Caco-2 (cell line): ENCODE measurements at regions not wholly inside any gene's neighbourhood (a gene's known extent, or its start where the extent isn't known, plus 50 kb on each side); places are given as distances from the start of the nearest gene placed in this dataset.

Experiments
- BruUV-seq: library from RNA; stranded (reverse); fragments of 400-500 nt; replicated peaks from 2 replicates; lab custom pipeline; 2021; lab: Mats Ljungman, UMichigan
- CTCF ChIA-PET: fragments of 300-600 bp; sonication (Branson Sonifier 250); formaldehyde crosslinking; loops from one replicate; lab custom pipeline; 2022; ENCODE audit warnings: antibody characterized with exemption; lab: Charles Lee
- POLR2A ChIA-PET: fragments of 300-600 bp; sonication (Branson Sonifier 250); formaldehyde crosslinking; loops from one replicate; lab custom pipeline; 2022; ENCODE audit warnings: antibody characterized with exemption; lab: Charles Lee
- DNase-seq, 2 experiments: peaks; one replicate each; pipeline versions ENCODE4 v3.0.0 to v3.0.0-alpha.2; 2020 to 2022
- H3K27me3 ChIP-seq: replicated peaks from 2 replicates; pipeline ENCODE4 v1.6.0; 2011; ENCODE audit warnings: low read length; ENCODE audit not compliant: control insufficient read depth, insufficient read depth
- H3K36me3 ChIP-seq: 2 replicates; pipeline ENCODE4 v1.5.1; 2011; ENCODE audit warnings: low read length; ENCODE audit not compliant: control insufficient read depth, insufficient read depth
- H3K4me1 ChIP-seq: fragments of 250-450 bp; sonication (Bioruptor Pico); 2 replicates; pipeline ENCODE4 v1.5.1; 2020; ENCODE audit warnings: mild to moderate bottlenecking
- H3K4me3 ChIP-seq: 2 replicates; pipeline ENCODE4 v1.5.1; 2011; ENCODE audit warnings: low read depth, mild to moderate bottlenecking, control low read depth, low read length
- H3K9me3 ChIP-seq: fragments of 250-450 bp; sonication (Bioruptor Pico); 2 replicates; pipeline ENCODE4 v1.5.1; 2020; ENCODE audit warnings: mild to moderate bottlenecking, moderate library complexity
- H3K27ac Mint-ChIP-seq: one replicate; pipeline ENCODE4 v1.8.0; 2022; ENCODE audit warnings: mixed read lengths; ENCODE audit not compliant: unreplicated experiment
- H3K27me3 Mint-ChIP-seq: one replicate; pipeline ENCODE4 v1.8.0; 2022; ENCODE audit warnings: mixed read lengths; ENCODE audit not compliant: insufficient read depth, unreplicated experiment
- H3K36me3 Mint-ChIP-seq: one replicate; pipeline ENCODE4 v1.8.0; 2022; ENCODE audit warnings: mild to moderate bottlenecking, mixed read lengths; ENCODE audit not compliant: insufficient read depth, unreplicated experiment
- H3K4me1 Mint-ChIP-seq: one replicate; pipeline ENCODE4 v1.8.0; 2022; ENCODE audit warnings: low read depth, mixed read lengths; ENCODE audit not compliant: unreplicated experiment
- H3K4me3 Mint-ChIP-seq: one replicate; pipeline ENCODE4 v1.8.0; 2022; ENCODE audit warnings: mild to moderate bottlenecking, moderate library complexity, mixed read lengths; ENCODE audit not compliant: unreplicated experiment
- H3K9me3 Mint-ChIP-seq: one replicate; pipeline ENCODE4 v1.8.0; 2022; ENCODE audit warnings: mixed read lengths; ENCODE audit not compliant: unreplicated experiment
- CTCF ChIP-seq, 2 experiments: fragments of 200-600 bp in 1 of 2; IDR thresholded peaks; 1 replicate in 1 of 2; 2 replicates in 1 of 2; pipeline versions ENCODE4 v1.5.1 to v1.8.0; 2011 to 2022; ENCODE audit warnings: antibody characterized with exemption in 1 of 2, control low read depth in 1 of 2, inconsistent platforms in 1 of 2, low read depth in 1 of 2, low read length in 1 of 2, mild to moderate bottlenecking in 1 of 2, moderate library complexity in 1 of 2; ENCODE audit not compliant: insufficient read depth in 1 of 2, severe bottlenecking in 1 of 2, unreplicated experiment in 1 of 2
- intact Hi-C: fragments of 100-400 bp; cut with micrococcal nuclease; formaldehyde crosslinking; loops from one replicate; pipeline ENCODE4 v1.10.0; 2022; ENCODE audit not compliant: unreplicated experiment

DNA sequence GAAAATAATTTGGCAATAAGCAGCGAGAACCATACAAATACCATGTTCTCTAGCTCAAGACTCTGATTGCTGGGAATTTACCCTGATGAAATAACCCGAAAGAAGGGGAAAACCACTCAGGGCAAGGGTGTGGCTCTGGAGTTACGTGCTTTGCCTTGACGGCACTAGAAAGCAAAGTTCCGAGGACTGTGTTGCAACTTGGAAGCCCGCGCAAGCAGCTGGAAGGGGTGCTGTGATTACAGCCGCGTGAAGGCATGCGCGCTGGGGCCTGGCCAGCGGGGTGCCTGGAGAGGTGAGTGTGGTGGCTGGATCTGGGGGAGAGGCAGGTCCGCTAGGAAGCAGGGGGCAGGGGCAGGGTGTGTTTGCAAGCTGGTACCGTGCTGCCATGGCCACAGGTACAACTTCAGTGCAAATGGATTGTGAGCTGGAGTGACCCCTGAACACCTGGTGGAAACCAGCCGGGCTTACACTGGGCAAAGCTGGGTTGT is 52.6 kb upstream of the CNOT6 start:
- CTCF ChIA-PET, result no interaction called here
- 0 out of 2 replicates have a peak, but pooled peaks cover 6% of the 10 kb centered on the region for H3K9me3 ChIP-seq
- BruUV-seq, result no TSS peak
- peaks cover 10% of the 10 kb centered on the region for H3K9me3 Mint-ChIP-seq
- intact Hi-C loops, result no loop called here
- TF ChIP-seq CTCF (IDR thresholded peaks at IDR 0.05; ENCODE audit: insufficient read depth in 1 of 2, low read depth in 1 of 2, low read length in 1 of 2, severe bottlenecking in 1 of 2, unreplicated experiment in 1 of 2), result no peak
- no peak overlapping the region for H3K27ac Mint-ChIP-seq
- H3K36me3 ChIP-seq, result no peaks in the 10 kb centered on the region
- H3K4me3 ChIP-seq, result no peak overlapping the region
- no peaks in the 10 kb centered on the region for H3K4me1 Mint-ChIP-seq
- peak overlapping the region; percentile 48 for H3K4me3 Mint-ChIP-seq
- POLR2A ChIA-PET, result no interaction called here
- H3K27me3 ChIP-seq, result no peaks in the 10 kb centered on the region
- DNase-seq, result peak in 1 of 2 experiments; percentile 46
- peaks cover 6% of the 10 kb centered on the region for H3K27me3 Mint-ChIP-seq
- no peaks in the 10 kb centered on the region for H3K4me1 ChIP-seq
- H3K36me3 Mint-ChIP-seq, result no peaks in the 10 kb centered on the region
